NB4 (cell line): ENCODE measurements at regions not wholly inside any gene's neighbourhood (a gene's known extent, or its start where the extent isn't known, plus 50 kb on each side); places are given as distances from the start of the nearest gene placed in this dataset.

Experiments used
- CTCF ChIP-seq: IDR thresholded peaks from one replicate; pipeline ENCODE4 v1.5.1; 2012; ENCODE audit warnings: low read depth, low read length
- MAX ChIP-seq: IDR thresholded peaks from 2 replicates; pipeline ENCODE4 v1.6.1; 2011; ENCODE audit warnings: low read depth, low read length
- MYC ChIP-seq: IDR thresholded peaks from 2 replicates; pipeline ENCODE4 v1.6.1; 2011; ENCODE audit warnings: low read depth, low read length
- POLR2A ChIP-seq: IDR thresholded peaks from 2 replicates; pipeline ENCODE4 v1.6.1; 2011; ENCODE audit warnings: mild to moderate bottlenecking; ENCODE audit not compliant: insufficient read length; ENCODE audit errors: extremely low read depth

DNA sequence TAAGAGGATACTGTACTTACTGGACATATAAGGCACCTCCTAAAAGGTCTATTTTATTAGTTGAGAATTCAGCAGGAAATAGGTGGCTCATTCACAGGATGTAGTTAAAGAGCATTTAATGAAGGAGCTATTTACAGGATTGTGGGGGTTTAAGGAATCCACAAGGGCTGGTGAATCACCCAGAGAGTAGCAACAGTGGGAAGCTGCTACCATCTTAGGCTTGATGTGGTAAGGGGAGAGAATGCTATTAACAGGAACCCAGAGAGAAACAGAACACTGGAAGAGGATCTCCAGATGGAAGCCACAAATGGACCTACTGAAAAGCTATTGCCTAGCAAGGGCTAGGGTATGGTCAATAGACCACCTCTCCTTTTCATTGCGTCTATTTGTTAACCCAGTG, 52.0 kb upstream of the COL11A1 start:
- TF ChIP-seq POLR2A = no peak
- TF ChIP-seq CTCF = no peak
- TF ChIP-seq MAX = no peak
- no peak for TF ChIP-seq MYC
